HepG2 (cell line): ENCODE measurements at regions not wholly inside any gene's neighbourhood (a gene's known extent, or its start where the extent isn't known, plus 50 kb on each side); places are given as distances from the start of the nearest gene placed in this dataset.

Experiments
- ATAC-seq: fragments of 200-7000 bp; cut with Tn5 transposase; 3 replicates; pipeline ENCODE4 v1.9.1; 2020; ENCODE audit warnings: mild to moderate bottlenecking, moderate library complexity
- BruUV-seq: library from RNA; stranded (reverse); fragments of 400-500 nt; replicated peaks from 2 replicates; lab custom pipeline; 2021; lab: Mats Ljungman, UMichigan
- CTCF ChIA-PET: fragments of 300-600 bp; formaldehyde crosslinking; extraction: SDS; loops from one replicate; lab custom pipeline; 2021; ENCODE audit warnings: low total read pairs, inconsistent platforms, low intra/inter-chr PET ratio; lab: Yijun Ruan, JAX
- POLR2A ChIA-PET: fragments of 350-600 bp; sonication (Branson Sonifier 250); formaldehyde crosslinking; loops from one replicate; lab custom pipeline; 2020; ENCODE audit warnings: antibody characterized with exemption, inconsistent platforms; lab: Yijun Ruan, JAX
- DNase-seq: peaks from one replicate; pipeline ENCODE4 v3.0.0-alpha.2; 2015; ENCODE audit warnings: low spot score
- FAIRE-seq: peaks from 3 replicates; lab custom pipeline; 2011; peaks lifted over from hg19 to GRCh38; lab: Jason Lieb, UNC
- H2AFZ ChIP-seq: one replicate; pipeline ENCODE4 v1.6.1; 2011; ENCODE audit warnings: low read length, inconsistent platforms
- H3K27ac ChIP-seq: fragments of 300-600 bp; 3 replicates; pipeline ENCODE4 v1.8.0; 2011; ENCODE audit warnings: mixed run types, mild to moderate bottlenecking, mixed read lengths, low read length, inconsistent platforms; ENCODE audit not compliant: insufficient read depth; ENCODE audit errors: extremely low read length
- H3K27me3 ChIP-seq, 2 experiments: fragments of 200-600 bp in 1 of 2; 2 replicates in 1 of 2; 3 replicates in 1 of 2; pipeline versions ENCODE4 v1.6.0 to v1.8.0; 2011; ENCODE audit warnings: low read length in 2 of 2, mild to moderate bottlenecking in 2 of 2, moderate library complexity in 2 of 2, inconsistent platforms in 1 of 2; ENCODE audit not compliant: insufficient read depth in 2 of 2, control insufficient read depth in 1 of 2
- H3K36me3 ChIP-seq, 2 experiments: fragments of 200-600 bp in 1 of 2; replicated peaks in 1 of 2; 2 replicates in 1 of 2; 3 replicates in 1 of 2; pipeline versions ENCODE4 v1.5.1 to v1.8.0; 2011; ENCODE audit warnings: low read length in 2 of 2, inconsistent platforms in 1 of 2; ENCODE audit not compliant: insufficient read depth in 2 of 2, control insufficient read depth in 1 of 2
- H3K4me1 ChIP-seq: 2 replicates; pipeline ENCODE4 v1.5.1; 2012; ENCODE audit warnings: low read length, inconsistent platforms; ENCODE audit not compliant: insufficient read depth
- H3K4me2 ChIP-seq: 2 replicates; pipeline ENCODE4 v1.6.0; 2011; ENCODE audit warnings: low read depth, low read length, inconsistent platforms
- H3K4me3 ChIP-seq, 3 experiments: fragments of 200-600 bp in 1 of 3; sonication (generic), shearing (Covaris generic) in 1 of 3; replicated peaks in 1 of 3; 2 replicates each; pipeline ENCODE4 v1.5.1; 2011 to 2016; ENCODE audit warnings: low read length in 3 of 3, inconsistent platforms in 2 of 3, low read depth in 2 of 3, mild to moderate bottlenecking in 2 of 3, control low read depth in 1 of 3, mixed read lengths in 1 of 3; ENCODE audit not compliant: insufficient read depth in 1 of 3
- H3K79me2 ChIP-seq: one replicate; pipeline ENCODE4 v1.6.1; 2011; ENCODE audit warnings: low read length, inconsistent platforms; ENCODE audit not compliant: insufficient read depth
- H3K9ac ChIP-seq: 2 replicates; pipeline ENCODE4 v1.6.0; 2011; ENCODE audit warnings: mild to moderate bottlenecking, low read depth, low read length, inconsistent platforms; ENCODE audit not compliant: insufficient read depth
- H3K9me3 ChIP-seq: 2 replicates; pipeline ENCODE4 v1.5.1; 2012; ENCODE audit warnings: mild to moderate bottlenecking, low read length
- H4K20me1 ChIP-seq: 2 replicates; pipeline ENCODE4 v1.6.0; 2011; ENCODE audit warnings: inconsistent platforms, mild to moderate bottlenecking, low read length, moderate library complexity; ENCODE audit not compliant: insufficient read depth
- HMG20B ChIP-seq: conservative IDR thresholded peaks from 2 replicates; pipeline ENCODE4 v1.6.1; 2016; ENCODE audit warnings: missing genetic modification reagents, missing compliant biosample characterization
- MED1 ChIP-seq: sonication (generic); formaldehyde crosslinking; IDR thresholded peaks from 2 replicates; pipeline ENCODE4 v1.4.0; 2020; ENCODE audit warnings: missing genetic modification reagents
- MTA3 ChIP-seq: sonication (generic); formaldehyde crosslinking; IDR thresholded peaks from 2 replicates; pipeline ENCODE4 v1.4.0; 2020; ENCODE audit warnings: missing genetic modification reagents
- NFATC3 ChIP-seq: sonication (generic); formaldehyde crosslinking; IDR thresholded peaks from 2 replicates; pipeline ENCODE4 v1.5.1; 2020; ENCODE audit warnings: mild to moderate bottlenecking, missing genetic modification reagents
- POLR2AphosphoS5 ChIP-seq: IDR thresholded peaks from 2 replicates; pipeline ENCODE4 v1.6.1; 2012; ENCODE audit warnings: low read depth, low read length
- SAP130 ChIP-seq: IDR thresholded peaks from 2 replicates; pipeline ENCODE4 v1.6.1; 2016; ENCODE audit warnings: low read depth
- SMAD9 ChIP-seq: sonication (generic); formaldehyde crosslinking; IDR thresholded peaks from 2 replicates; pipeline ENCODE4 v1.5.1; 2020; ENCODE audit warnings: mild to moderate bottlenecking, missing genetic modification reagents
- TAF15 ChIP-seq: fragments of 200-400 bp; formaldehyde crosslinking; IDR thresholded peaks from one replicate; pipeline ENCODE4 v1.6.1; 2018; ENCODE audit warnings: mild to moderate bottlenecking, low read depth, low read length; ENCODE audit not compliant: poor library complexity, severe bottlenecking
- TIGD3 ChIP-seq: sonication (generic); formaldehyde crosslinking; IDR thresholded peaks from 2 replicates; pipeline ENCODE4 v1.5.1; 2020; ENCODE audit warnings: mild to moderate bottlenecking, missing genetic modification reagents, borderline replicate concordance
- TMF1 ChIP-seq: sonication (generic); formaldehyde crosslinking; IDR thresholded peaks from 2 replicates; pipeline ENCODE4 v1.8.1; 2022; ENCODE audit warnings: low read depth, missing genetic modification reagents
- ZBTB37 ChIP-seq: sonication (generic); formaldehyde crosslinking; IDR thresholded peaks from 2 replicates; pipeline ENCODE4 v1.4.0; 2020; ENCODE audit warnings: mild to moderate bottlenecking, missing genetic modification reagents
- ZNF256 ChIP-seq: sonication (generic); formaldehyde crosslinking; conservative IDR thresholded peaks from 2 replicates; pipeline ENCODE4 v1.4.0; 2020; ENCODE audit warnings: missing genetic modification reagents
- ZNF382 ChIP-seq: sonication (generic); formaldehyde crosslinking; IDR thresholded peaks from 2 replicates; pipeline ENCODE4 v1.5.0; 2020; ENCODE audit warnings: missing genetic modification reagents, mild to moderate bottlenecking, borderline replicate concordance
- ZNF468 ChIP-seq: sonication (generic); formaldehyde crosslinking; IDR thresholded peaks from 2 replicates; pipeline ENCODE4 v1.8.0; 2022; ENCODE audit warnings: mild to moderate bottlenecking, moderate library complexity, missing genetic modification reagents
- WGBS: methylation state at CpG from one replicate; pipeline ENCODE4 v1.1.6; 2017; ENCODE audit warnings: low lambda C conversion rate; 5-methylcytosine and 5-hydroxymethylcytosine counted together
- in situ Hi-C: cut with HindIII; loops from 2 replicates; pipeline ENCODE4 v1.10.0; 2017; ENCODE audit warnings: low pct_unique_long_range_greater_than_20kb; ENCODE audit not compliant: extremely low pct_ligation_motif_present
- intact Hi-C: fragments of 100-400 bp; cut with micrococcal nuclease; formaldehyde crosslinking; loops from one replicate; pipeline ENCODE4 v1.10.0; 2022; ENCODE audit not compliant: unreplicated experiment

DNA sequence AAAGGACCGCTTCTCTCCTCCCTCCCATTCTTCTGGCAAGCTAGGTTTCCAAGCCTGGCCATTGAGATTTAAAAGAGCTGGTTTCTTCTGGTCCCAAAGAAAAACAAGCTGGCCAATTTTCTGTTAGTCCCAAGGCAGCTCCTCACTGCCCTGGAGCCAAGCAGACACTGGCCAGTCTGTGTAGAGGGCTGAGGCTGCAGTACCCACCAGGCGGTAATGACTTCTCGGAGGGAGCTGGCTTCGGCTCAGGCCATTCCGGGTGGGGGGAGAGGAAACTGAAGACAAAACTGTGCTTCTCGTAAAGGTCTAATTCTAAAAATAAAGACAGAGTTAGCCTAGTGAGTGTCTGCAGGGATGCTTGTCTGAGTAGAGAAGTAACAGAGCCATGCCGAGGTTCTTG is 78.5 kb upstream of the SMAD3 start:
- Histone ChIP-seq H3K4me1 (peaks cover 14% of the 10 kb centered on the region), H2AFZ (no peak overlapping the region), H3K27me3 (no peaks in the 10 kb centered on the region), H4K20me1 (peaks cover 5% of the 10 kb centered on the region; the same call in 1 of the 2 replicates), H3K27ac (no peak overlapping the region), H3K4me3 (no peak overlapping the region), H3K36me3 (peaks cover 3 to 14% of the 10 kb centered on the region in 2 experiments; a peak in 4 of 5 replicates), H3K9ac (no peak overlapping the region), H3K4me2 (no peak overlapping the region), H3K9me3 (no peaks in the 10 kb centered on the region), H3K79me2 (no peaks in the 10 kb centered on the region)
- FAIRE-seq (no peak), ATAC-seq (no peak), DNase-seq (no peak)
- ChIA-PET CTCF (no interaction called here), POLR2A (no interaction called here)
- intact Hi-C loops (no loop called here), in situ Hi-C loops (no loop called here)
- TF ChIP-seq TIGD3 (CRISPR knock-in tag) (no peak), TMF1 (CRISPR knock-in tag) (no peak), ZBTB37 (CRISPR knock-in tag) (no peak), SMAD9 (no peak), MED1 (CRISPR knock-in tag) (no peak), ZNF468 (no peak), TAF15 (no peak), SAP130 (CRISPR knock-in tag) (no peak), POLR2AphosphoS5 (no peak), MTA3 (no peak), ZNF382 (no peak), ZNF256 (CRISPR knock-in tag) (no peak), NFATC3 (CRISPR knock-in tag) (no peak), HMG20B (CRISPR knock-in tag) (no peak)
- over 99% methylated on average over 7 of the region's 7 CpGs for WGBS
- no TSS peak for BruUV-seq
